GM12873 (cell line): ENCODE measurements at regions not wholly inside any gene's neighbourhood (a gene's known extent, or its start where the extent isn't known, plus 50 kb on each side); places are given as distances from the start of the nearest gene placed in this dataset.

ENCODE experiments used
- CTCF ChIP-seq: IDR thresholded peaks from 2 replicates; pipeline ENCODE4 v1.5.1; 2012; ENCODE audit warnings: low read depth, mild to moderate bottlenecking, moderate library complexity, low read length, control low read depth; ENCODE audit not compliant: insufficient read depth; ENCODE audit errors: missing control alignments

DNA sequence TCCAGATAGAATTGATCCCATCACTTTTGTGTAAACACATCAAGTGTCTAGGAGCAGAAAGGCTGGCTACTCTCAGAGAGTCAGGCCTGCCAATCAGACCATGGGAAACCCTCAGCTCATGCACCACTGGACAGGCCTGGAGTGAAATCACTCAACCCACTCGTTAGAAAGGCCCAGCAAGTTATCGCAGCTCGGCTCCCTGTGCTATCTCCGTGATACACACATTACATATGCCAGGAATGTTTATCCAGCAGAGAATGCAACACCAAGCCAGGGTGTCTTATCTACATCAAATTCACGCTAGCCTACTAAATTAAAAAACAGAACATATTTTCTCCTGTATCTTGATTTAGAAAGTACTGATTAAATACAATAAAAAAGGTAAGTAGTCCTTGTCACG, 232.4 kb upstream of the FOXQ1 start:
- TF ChIP-seq CTCF: no peak

- no peak for TF ChIP-seq CTCF
These were observed 234.2 kb upstream of the FOXQ1 start for GRCh38 chr6:1077478-1078416.

DNA sequence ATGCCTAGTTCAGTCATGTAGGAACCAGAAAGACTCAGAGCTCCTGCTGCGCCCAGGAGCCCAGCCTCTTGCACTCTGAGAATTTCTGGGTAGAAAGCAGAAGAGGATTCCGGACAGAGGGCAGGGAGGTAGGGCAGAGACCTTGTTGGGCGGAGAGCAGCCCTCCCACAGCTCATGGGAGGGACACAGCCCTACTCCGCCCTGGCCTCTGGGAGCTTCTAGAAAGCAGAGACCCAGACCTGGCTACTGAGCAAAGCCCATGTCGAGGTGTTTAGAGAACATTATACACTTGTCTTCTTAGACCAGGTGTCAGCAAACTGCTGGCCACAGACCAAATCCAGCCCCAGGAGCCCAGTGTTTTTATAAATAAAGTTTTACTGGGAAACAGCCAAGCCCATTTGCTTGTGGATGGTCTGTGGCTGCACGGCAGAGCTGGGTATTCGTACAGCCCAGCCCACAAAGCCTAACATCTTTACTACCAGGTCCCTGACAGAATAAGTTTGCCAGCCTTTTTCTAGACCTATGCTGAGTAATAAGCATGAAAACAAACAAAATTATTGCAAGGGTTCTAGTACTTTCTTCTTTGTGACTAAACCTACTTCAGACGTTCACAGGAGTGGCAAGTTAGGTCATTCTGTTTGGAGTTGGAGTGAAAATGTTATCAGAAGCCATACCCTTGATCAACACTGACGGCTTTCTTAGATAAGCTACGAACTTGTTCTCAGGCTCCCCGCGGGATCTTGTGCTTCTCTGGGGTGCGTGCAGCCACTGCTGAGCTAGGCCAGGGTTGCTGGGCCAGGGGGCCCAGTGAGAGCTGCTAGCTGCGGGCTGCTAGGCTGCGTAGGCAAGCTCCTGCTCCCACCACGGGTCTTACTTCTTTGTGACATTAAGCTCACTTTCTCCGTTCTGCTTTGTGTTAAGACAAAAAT, 235.1 kb upstream of the FOXQ1 start:
- TF ChIP-seq CTCF: no peak

- no peak for TF ChIP-seq CTCF
These were observed 236.0 kb upstream of the FOXQ1 start for GRCh38 chr6:1075880-1076279.

DNA sequence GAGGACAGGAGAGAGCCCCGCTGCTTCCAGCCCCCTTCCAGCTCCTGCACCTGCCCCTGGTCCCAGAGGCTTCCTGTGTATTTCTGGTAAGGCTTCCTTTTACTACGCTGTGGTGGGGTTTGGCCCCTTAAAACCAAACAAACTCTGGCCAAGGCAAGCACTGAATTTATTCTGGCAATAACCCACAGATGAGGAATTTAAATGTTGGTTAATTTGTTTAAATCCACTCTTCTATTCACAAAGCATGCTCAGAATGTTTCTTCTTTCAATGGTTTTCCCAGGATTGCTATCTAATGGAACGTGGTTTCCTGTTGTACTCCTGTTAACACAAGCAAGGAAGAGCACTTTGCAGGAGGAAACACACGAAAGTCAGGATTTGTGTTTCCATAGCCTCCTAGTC, 236.5 kb upstream of the FOXQ1 start:
- TF ChIP-seq CTCF: no peak

DNA sequence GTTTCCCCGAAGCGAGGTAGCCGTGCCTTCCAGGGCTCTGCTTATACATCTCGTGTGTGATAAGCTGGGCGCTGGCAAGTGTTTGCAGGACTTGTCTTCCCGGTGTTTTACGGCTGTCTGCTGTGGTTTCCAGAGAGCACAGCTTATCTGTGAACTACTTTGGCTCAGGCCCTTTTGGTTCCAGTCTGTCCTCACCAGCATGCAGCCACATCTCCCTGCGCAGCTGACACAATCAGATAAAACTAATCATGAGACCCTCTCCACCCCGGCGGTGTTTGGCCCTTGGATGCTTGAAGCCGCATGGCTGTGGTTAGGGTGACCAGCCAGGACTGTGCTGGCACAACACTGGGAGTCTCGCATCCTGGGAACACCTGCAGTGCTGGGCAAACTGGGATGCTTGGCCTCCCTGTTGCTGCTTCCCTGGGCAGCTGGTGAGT, 241.8 kb upstream of the FOXQ1 start:
- no peak for TF ChIP-seq CTCF

GRCh38 chr6:1068905-1069304, 243.0 kb upstream of the FOXQ1 start:
- TF ChIP-seq CTCF: no peak
